ENCODE measurements at regions not wholly inside any gene's neighbourhood (a gene's known extent, or its start where the extent isn't known, plus 50 kb on each side); places are given as distances from the start of the nearest gene placed in this dataset.
"Not testable (repeated sequence)": the region's sequence is repeated elsewhere in the genome, so short reads cannot be mapped to it uniquely, and the experiment has no call there.

GRCh38 chr6:11313207-11313606 lies 80.7 kb upstream of the NEDD9 start:
- 88 to 89% methylated on average over 1 of the region's 1 CpG for WGBS, 2 donors
- Histone ChIP-seq H3K27ac (no peak overlapping the region), H3K4me1 (peaks cover 0 to 10% (median 0%) of the 10 kb centered on the region in 4 donors), H3K27me3 (no peaks in the 10 kb centered on the region), H3K9me3 (no peaks in the 10 kb centered on the region), H3K4me3 (no peak overlapping the region), H3K36me3 (no peaks in the 10 kb centered on the region)
- DNase-seq (ENCODE audit: low spot score in 2 of 2), result no peak
- no peak for TF ChIP-seq EP300 (IDR thresholded peaks at IDR 0.05)
- no peak for TF ChIP-seq CTCF (IDR thresholded peaks at IDR 0.05)
- no peak for TF ChIP-seq POLR2A (IDR thresholded peaks at IDR 0.05)

GRCh38 chr6:11311970-11312369 lies 79.5 kb upstream of the NEDD9 start:
- TF ChIP-seq EP300 (IDR thresholded peaks at IDR 0.05) (no peak), CTCF (IDR thresholded peaks at IDR 0.05) (no peak), POLR2A (IDR thresholded peaks at IDR 0.05) (no peak)
- H3K27ac ChIP-seq, result no peak overlapping the region

GRCh38 chr6:11309947-11310665 lies 77.6 kb upstream of the NEDD9 start:
- no peaks in the 10 kb centered on the region for H3K9me3 ChIP-seq
- DNase-seq (ENCODE audit: low spot score in 2 of 2), result no peak
- peaks cover 0 to 3% (median 0%) of the 10 kb centered on the region in 4 donors for H3K4me1 ChIP-seq
- no peak overlapping the region for H3K4me3 ChIP-seq
- H3K36me3 ChIP-seq, result no peaks in the 10 kb centered on the region
- no peak for TF ChIP-seq EP300 (IDR thresholded peaks at IDR 0.05)
- TF ChIP-seq CTCF (IDR thresholded peaks at IDR 0.05), result no peak
- no peak for TF ChIP-seq POLR2A (IDR thresholded peaks at IDR 0.05)
- no peaks in the 10 kb centered on the region for H3K27me3 ChIP-seq
- H3K27ac ChIP-seq, result no peak overlapping the region
- 80 to 86% methylated on average over 7 of the region's 7 CpGs for WGBS, 2 donors

More at GRCh38 chr6:11311970-11312369, 79.5 kb upstream of the NEDD9 start:
- Histone ChIP-seq H3K9me3 (no peaks in the 10 kb centered on the region), H3K4me1 (peaks cover 0 to 4% (median 0%) of the 10 kb centered on the region in 4 donors), H3K4me3 (no peak overlapping the region), H3K27me3 (no peaks in the 10 kb centered on the region), H3K36me3 (no peaks in the 10 kb centered on the region)
- DNase-seq (ENCODE audit: low spot score in 2 of 2), result no peak
- WGBS, 2 donors, result 87 to 100% methylated on average over 1 of the region's 1 CpG

- DNase-seq (ENCODE audit: low spot score in 2 of 2), result no peak
- Histone ChIP-seq H3K36me3 (no peaks in the 10 kb centered on the region), H3K27ac (peak overlapping the region in 1 of 4 donors; percentile 2), H3K4me1 (peaks cover 0 to 3% (median 0%) of the 10 kb centered on the region in 4 donors), H3K27me3 (no peaks in the 10 kb centered on the region), H3K4me3 (no peak overlapping the region), H3K9me3 (no peaks in the 10 kb centered on the region)
- WGBS, 2 donors, result 82 to 86% methylated on average over 3 of the region's 3 CpGs
- TF ChIP-seq EP300 (IDR thresholded peaks at IDR 0.05), result no peak
- TF ChIP-seq POLR2A (IDR thresholded peaks at IDR 0.05), result no peak
- no peak for TF ChIP-seq CTCF (IDR thresholded peaks at IDR 0.05)
These were observed 74.8 kb upstream of the NEDD9 start for GRCh38 chr6:11307226-11307625.

GRCh38 chr6:11304946-11305345 lies 72.5 kb upstream of the NEDD9 start:
- Histone ChIP-seq H3K4me3 (no peak overlapping the region), H3K36me3 (no peaks in the 10 kb centered on the region), H3K4me1 (peaks cover 0 to 3% (median 0%) of the 10 kb centered on the region in 4 donors), H3K27me3 (no peaks in the 10 kb centered on the region), H3K9me3 (peaks cover 0 to 7% (median 0%) of the 10 kb centered on the region in 4 donors), H3K27ac (no peak overlapping the region)
- DNase-seq (ENCODE audit: low spot score in 2 of 2), result no peak
- TF ChIP-seq CTCF (IDR thresholded peaks at IDR 0.05), result no peak
- no peak for TF ChIP-seq EP300 (IDR thresholded peaks at IDR 0.05)
- no peak for TF ChIP-seq POLR2A (IDR thresholded peaks at IDR 0.05)
- 68 to 72% methylated on average over 3 of the region's 3 CpGs for WGBS, 2 donors

GRCh38 chr6:11299876-11300428 lies 67.5 kb upstream of the NEDD9 start:
- H3K27me3 ChIP-seq, result not testable (repeated sequence)
- WGBS, 2 donors, result 83 to 84% methylated on average over 5 of the region's 5 CpGs

GRCh38 chr6:11299421-11299784 lies 66.9 kb upstream of the NEDD9 start:
- not testable (repeated sequence) for DNase-seq (ENCODE audit: low spot score in 2 of 2); H3K27me3 ChIP-seq; H3K4me3 ChIP-seq; H3K27ac ChIP-seq; H3K36me3 ChIP-seq; H3K4me1 ChIP-seq
- peaks cover 0 to 13% (median 0%) of the 10 kb centered on the region in 4 donors for H3K9me3 ChIP-seq
- 72 to 74% methylated on average over 5 of the region's 5 CpGs for WGBS, 2 donors

More at GRCh38 chr6:11299876-11300428, 67.5 kb upstream of the NEDD9 start:
- not testable (repeated sequence) for H3K27ac ChIP-seq; DNase-seq (ENCODE audit: low spot score in 2 of 2); H3K4me1 ChIP-seq; H3K4me3 ChIP-seq; H3K36me3 ChIP-seq
- H3K9me3 ChIP-seq, result peaks cover 0 to 13% (median 0%) of the 10 kb centered on the region in 4 donors
